HG02642 (cell line): ENCODE measurements at regions not wholly inside any gene's neighbourhood (a gene's known extent, or its start where the extent isn't known, plus 50 kb on each side); places are given as distances from the start of the nearest gene placed in this dataset.

Source experiments
- ATAC-seq: cut with Tn5 transposase; IDR thresholded peaks from one replicate; pipeline ENCODE4 v1.9.1; 2021; ENCODE audit warnings: mild to moderate bottlenecking; ENCODE audit not compliant: unreplicated experiment, poor library complexity

GRCh38 chr7:96499532-96499931 is 177.6 kb upstream of the SLC25A13 start:
- ATAC-seq = no peak

DNA sequence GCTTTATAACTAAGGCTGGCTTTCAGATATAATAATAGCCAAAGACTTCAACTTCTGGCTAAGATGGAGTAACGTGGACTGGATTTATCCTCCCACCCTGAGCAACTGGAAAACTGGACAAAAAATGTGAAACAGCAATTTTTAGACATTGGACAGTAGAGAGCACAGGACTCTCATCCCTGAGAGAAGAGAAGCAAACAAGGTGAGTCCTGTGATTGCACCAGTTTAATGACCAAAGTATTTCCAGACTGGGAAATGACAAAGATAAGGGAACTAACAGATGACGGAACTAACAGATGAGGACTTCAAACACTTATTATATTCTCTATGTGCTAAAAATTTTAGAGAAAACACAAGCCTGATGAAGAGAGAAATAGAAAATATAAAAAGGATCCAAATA is 175.7 kb upstream of the SLC25A13 start:
- no peak for ATAC-seq

DNA sequence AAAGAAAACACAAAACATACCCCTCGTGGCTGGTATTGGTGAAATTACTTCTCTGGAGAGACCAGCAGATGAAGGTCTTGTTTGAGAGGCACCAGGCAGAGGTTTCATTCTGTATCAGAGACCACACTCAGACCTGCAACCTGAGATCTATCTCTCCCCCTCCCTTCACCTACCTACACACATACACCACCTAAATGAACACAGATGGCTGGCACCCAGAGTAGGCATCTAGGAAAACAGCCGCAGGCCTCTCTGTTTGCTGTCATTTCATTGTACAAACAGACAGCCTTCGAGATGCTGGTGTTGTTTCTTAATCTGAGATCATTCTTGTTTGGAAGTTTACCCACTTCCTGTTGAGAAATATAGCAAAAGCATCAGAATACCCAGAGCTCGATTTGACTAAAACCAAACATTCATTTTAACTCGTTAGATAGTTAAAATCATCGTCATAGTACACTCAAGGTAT is 173.9 kb upstream of the SLC25A13 start:
- ATAC-seq = peak; percentile 69

DNA sequence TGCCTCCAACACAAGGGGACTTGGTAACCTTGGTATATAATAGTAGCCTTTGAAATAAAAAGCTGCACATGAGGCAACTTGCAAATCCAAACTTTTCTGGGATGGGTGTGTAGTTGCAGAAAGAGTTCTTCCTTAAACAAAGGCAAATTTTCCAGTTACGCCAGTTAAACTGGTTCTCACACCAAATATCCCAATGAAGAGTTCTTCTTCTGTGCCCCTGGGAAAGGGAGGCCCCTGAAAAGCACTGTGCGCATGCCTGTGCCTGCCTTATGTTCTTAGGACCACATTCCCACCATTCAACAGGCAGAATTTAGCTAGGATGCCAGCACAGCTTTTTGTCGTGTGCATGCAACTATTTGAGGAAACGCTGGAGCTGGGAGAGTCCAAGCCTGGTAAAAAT is 164.8 kb upstream of the SLC25A13 start:
- no peak for ATAC-seq

GRCh38 chr7:96484845-96485244 is 162.9 kb upstream of the SLC25A13 start:
- no peak for ATAC-seq

GRCh38 chr7:96484091-96484490 is 162.2 kb upstream of the SLC25A13 start:
- no peak for ATAC-seq

DNA sequence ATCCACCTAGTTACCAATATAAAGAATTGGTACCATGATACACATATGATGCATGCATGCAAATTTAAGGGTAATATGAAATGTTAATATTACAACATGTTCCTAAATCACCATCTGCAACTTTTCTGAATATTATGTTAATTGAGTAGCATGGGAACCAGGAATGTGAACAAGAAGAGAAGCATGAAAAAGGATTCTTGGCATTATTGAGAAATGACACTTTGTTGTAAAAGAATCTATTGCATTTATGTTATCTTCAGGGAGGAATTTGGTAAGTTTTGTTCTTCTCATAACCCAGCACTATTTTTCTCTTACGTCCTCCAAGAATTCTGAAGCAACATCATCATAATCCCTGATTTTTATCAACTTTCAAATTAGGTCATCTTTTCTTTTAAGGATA is 159.9 kb upstream of the SLC25A13 start:
- ATAC-seq = no peak

DNA sequence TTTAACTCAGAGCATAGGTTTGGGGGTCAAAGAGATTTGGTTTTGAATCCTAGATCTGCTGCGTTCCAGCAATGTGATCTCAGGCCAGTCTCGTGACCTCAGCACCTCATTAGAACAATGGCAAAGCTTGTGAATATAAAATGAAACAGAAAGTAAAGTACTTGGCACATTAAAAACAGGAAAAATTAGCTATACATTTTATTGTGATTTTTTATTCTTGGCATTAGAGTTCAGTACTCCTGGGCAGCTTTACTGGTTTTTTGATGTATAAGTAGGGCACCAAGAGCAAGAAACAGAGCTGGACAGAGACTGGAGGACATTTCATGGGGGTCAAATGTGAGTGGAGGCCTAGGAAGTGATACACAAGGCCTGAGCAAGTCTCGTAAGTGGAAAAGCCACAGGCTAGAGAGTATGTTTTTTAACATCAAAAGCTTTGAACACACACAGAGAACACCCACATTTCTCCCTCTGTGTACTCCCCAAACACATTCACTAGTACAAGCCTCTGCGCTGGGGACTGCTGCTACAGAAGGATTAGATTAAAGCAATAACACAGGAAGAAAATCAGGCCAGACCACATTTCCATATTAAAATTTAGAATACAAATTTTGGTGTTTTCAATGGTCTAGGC is 157.2 kb upstream of the SLC25A13 start:
- no peak for ATAC-seq

- no peak for ATAC-seq
Measured at GRCh38 chr7:96471606-96472005, 149.7 kb upstream of the SLC25A13 start.

DNA sequence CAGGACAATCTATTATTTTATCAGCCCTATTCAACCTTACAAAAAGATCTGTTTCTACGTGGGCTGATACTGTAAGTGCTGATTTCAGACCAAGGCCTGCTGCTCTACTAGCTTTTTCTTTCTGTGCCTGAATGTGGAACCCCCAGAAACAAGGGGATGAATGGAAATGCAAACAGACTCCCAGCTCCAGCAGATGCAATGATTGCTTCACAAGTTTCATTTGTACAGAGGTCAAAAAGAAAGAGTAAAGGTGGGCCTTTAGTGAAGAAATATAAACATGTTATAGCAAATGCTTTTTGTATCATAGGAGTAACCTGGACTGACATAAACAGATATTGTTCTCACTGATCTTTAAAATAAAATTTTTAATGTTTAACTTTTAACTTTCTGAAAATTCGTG is 130.2 kb upstream of the SLC25A13 start:
- ATAC-seq = no peak

GRCh38 chr7:96449094-96449493 is 127.2 kb upstream of the SLC25A13 start:
- ATAC-seq = no peak

DNA sequence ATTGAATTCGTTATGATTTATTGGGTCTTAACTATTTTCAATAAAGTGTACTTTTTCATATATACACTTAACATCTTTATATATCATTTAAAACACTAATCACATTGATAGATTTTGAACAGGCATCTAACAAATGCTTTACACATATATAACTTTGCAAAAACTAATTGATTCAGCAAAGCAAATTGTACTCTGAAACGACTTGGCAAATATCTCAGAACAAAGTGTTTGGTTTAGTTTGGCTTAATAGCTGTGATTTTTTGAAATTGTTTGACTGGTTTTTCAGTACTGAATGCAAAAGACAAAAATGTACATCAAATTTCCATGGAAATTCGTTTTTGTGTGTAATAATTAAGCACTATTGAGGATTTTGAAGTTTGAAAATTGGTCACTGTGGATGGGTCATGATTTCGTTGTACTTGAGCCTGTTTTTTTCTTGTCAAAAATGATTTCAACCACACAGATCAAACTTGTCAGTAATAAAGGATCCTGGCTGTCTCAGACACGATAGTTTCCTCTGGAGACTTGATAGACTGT is 125.3 kb upstream of the SLC25A13 start:
- ATAC-seq = no peak

- no peak for ATAC-seq
Measured at GRCh38 chr7:96441436-96442084, 119.7 kb upstream of the SLC25A13 start.

GRCh38 chr7:96440328-96440727 is 118.4 kb upstream of the SLC25A13 start:
- no peak for ATAC-seq

- no peak for ATAC-seq
Measured at GRCh38 chr7:96436880-96437279, 115.0 kb upstream of the SLC25A13 start.

DNA sequence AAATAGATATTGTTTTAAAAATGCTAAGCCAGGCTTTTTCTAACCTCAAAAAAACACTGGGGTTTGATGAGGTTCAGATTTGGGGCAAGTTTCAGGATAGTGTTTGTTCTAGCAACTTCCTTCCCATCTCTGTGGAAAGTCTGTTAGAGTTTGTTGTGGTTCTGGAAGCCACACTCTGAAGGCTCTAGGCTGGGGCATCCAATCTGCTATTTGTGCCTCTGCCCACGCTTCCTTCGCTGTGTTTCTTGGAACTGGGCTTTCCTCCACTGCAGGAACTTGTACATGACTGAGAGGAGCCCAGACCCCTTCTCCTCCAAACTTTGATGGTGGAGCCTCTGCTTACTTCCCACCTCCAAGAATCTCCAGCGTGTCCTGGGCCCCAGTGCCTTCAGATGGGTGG is 108.5 kb upstream of the SLC25A13 start:
- no peak for ATAC-seq

DNA sequence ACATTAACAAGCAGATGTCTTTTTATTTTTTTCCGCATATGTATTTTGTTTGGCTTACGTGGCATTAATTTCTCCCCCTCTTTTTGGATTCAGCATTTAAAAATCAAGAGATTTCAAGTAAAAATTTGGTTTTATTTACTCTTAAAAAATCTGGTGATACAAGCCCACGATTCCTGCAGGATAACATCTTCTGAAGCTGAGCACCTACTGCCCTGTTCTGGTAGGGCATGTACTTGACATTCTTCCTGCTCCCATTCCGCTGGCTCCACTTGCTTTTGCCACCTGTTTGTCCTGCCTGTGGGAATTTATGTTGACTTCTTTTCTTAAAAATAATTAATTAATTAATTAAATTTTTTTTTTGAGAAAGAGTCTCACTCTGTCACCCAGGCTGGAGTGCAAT is 105.2 kb upstream of the SLC25A13 start:
- ATAC-seq = no peak

DNA sequence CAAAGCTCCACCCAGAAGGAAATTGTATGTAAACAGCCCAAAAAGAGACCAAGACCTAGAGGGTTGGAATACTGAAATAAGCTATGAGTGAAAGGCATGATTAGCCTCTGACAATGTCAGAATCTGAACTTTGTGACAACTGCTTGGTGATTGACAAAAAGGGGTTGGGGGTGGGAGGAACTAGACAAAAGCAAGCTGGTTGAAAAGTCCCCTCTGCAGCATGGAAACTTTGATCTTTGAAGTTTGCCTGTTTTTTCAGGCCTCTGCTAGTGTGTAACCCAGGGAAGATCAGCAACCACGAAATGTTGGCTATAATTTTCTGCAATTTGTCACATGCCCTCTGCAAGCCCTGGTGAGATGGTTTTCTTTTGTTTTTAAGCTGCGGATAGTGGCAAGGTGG is 104.8 kb upstream of the SLC25A13 start:
- ATAC-seq = no peak

GRCh38 chr7:96426027-96426426 is 104.1 kb upstream of the SLC25A13 start:
- no peak for ATAC-seq

DNA sequence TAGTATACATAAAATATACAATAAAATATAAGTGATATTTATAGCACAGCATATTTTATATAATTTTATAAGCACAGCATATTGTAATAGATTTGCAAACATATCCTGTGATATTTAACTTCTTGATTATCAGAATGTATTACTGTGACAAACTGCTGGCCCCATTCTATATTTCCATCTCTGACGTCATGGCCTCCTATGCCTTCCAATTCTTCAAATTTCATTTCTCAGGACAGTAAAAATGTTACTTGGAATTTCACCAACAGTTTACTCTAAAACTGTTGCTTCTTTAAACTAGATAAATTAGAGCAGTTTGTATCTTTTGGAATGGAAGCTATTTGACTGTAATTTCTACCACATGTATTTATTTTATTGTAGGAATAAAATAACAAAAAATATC is 102.5 kb upstream of the SLC25A13 start:
- no peak for ATAC-seq

- no peak for ATAC-seq
Measured at GRCh38 chr7:96422388-96422787, 100.5 kb upstream of the SLC25A13 start.

DNA sequence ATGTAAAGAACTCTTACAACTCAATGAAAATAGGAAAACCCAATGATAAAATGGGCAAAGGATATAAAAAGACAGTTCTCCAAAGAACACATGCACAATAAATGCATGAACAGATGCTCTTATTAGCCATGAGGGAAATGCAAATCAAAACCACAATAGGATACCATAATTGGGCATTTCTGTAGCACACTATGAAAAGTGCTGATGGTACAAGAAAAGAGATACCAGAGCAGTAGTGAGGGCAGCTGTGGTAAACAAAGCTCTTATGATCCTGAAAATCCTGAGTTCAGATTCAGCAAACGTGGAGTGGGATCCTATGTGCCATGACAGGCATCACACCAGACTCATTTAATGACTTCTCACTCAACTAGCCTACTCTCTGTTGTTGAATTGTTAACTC is 96.7 kb upstream of the SLC25A13 start:
- ATAC-seq = no peak
